ENCODE measurements at regions not wholly inside any gene's neighbourhood (a gene's known extent, or its start where the extent isn't known, plus 50 kb on each side); places are given as distances from the start of the nearest gene placed in this dataset.
"Not testable (repeated sequence)": the region's sequence is repeated elsewhere in the genome, so short reads cannot be mapped to it uniquely, and the experiment has no call there.

- H3K4me1 ChIP-seq (ENCODE audit: insufficient read depth, low read length); H3K4me3 ChIP-seq (ENCODE audit: low read length); H3K27me3 ChIP-seq (ENCODE audit: insufficient read depth, low read length); H3K9me3 ChIP-seq (ENCODE audit: low read depth, low read length): not testable (repeated sequence)
Measured at GRCh38 chr12:131288765-131289695, 335.3 kb downstream of the ADGRD1 start.

GRCh38 chr12:131289807-131290206 is 336.1 kb downstream of the ADGRD1 start:
- not testable (repeated sequence) for H3K9me3 ChIP-seq (ENCODE audit: low read depth, low read length); H3K4me3 ChIP-seq (ENCODE audit: low read length); H3K27me3 ChIP-seq (ENCODE audit: insufficient read depth, low read length); H3K4me1 ChIP-seq (ENCODE audit: insufficient read depth, low read length)

GRCh38 chr12:131290255-131290959 is 336.7 kb downstream of the ADGRD1 start:
- Histone ChIP-seq H3K9me3 (ENCODE audit: low read depth, low read length) (no peaks in the 10 kb centered on the region), H3K4me1 (ENCODE audit: insufficient read depth, low read length) (no peaks in the 10 kb centered on the region), H3K27me3 (ENCODE audit: insufficient read depth, low read length) (no peaks in the 10 kb centered on the region), H3K4me3 (ENCODE audit: low read length) (no peak overlapping the region)

GRCh38 chr12:131293071-131294015 is 339.6 kb downstream of the ADGRD1 start:
- not testable (repeated sequence) for H3K4me1 ChIP-seq (ENCODE audit: insufficient read depth, low read length); H3K4me3 ChIP-seq (ENCODE audit: low read length); H3K9me3 ChIP-seq (ENCODE audit: low read depth, low read length); H3K27me3 ChIP-seq (ENCODE audit: insufficient read depth, low read length)

- H3K4me1 ChIP-seq (ENCODE audit: insufficient read depth, low read length); H3K4me3 ChIP-seq (ENCODE audit: low read length); H3K9me3 ChIP-seq (ENCODE audit: low read depth, low read length); H3K27me3 ChIP-seq (ENCODE audit: insufficient read depth, low read length): not testable (repeated sequence)
Measured at GRCh38 chr12:131294716-131295115, 341.0 kb downstream of the ADGRD1 start.

- not testable (repeated sequence) for H3K27me3 ChIP-seq (ENCODE audit: insufficient read depth, low read length); H3K4me1 ChIP-seq (ENCODE audit: insufficient read depth, low read length); H3K4me3 ChIP-seq (ENCODE audit: low read length); H3K9me3 ChIP-seq (ENCODE audit: low read depth, low read length)
Measured at GRCh38 chr12:131295117-131295516, 341.4 kb downstream of the ADGRD1 start.

- H3K4me1 ChIP-seq (ENCODE audit: insufficient read depth, low read length); H3K4me3 ChIP-seq (ENCODE audit: low read length); H3K27me3 ChIP-seq (ENCODE audit: insufficient read depth, low read length): not testable (repeated sequence)
Measured at GRCh38 chr12:131295559-131295958, 341.9 kb downstream of the ADGRD1 start.

GRCh38 chr12:131296136-131296535 is 342.4 kb downstream of the ADGRD1 start:
- H3K4me3 ChIP-seq (ENCODE audit: low read length); H3K9me3 ChIP-seq (ENCODE audit: low read depth, low read length); H3K27me3 ChIP-seq (ENCODE audit: insufficient read depth, low read length); H3K4me1 ChIP-seq (ENCODE audit: insufficient read depth, low read length): not testable (repeated sequence)

More at GRCh38 chr12:131295559-131295958, 341.9 kb downstream of the ADGRD1 start:
- not testable (repeated sequence) for H3K9me3 ChIP-seq (ENCODE audit: low read depth, low read length)

GRCh38 chr12:131296651-131297050 is 342.9 kb downstream of the ADGRD1 start:
- H3K27me3 ChIP-seq (ENCODE audit: insufficient read depth, low read length); H3K4me1 ChIP-seq (ENCODE audit: insufficient read depth, low read length); H3K9me3 ChIP-seq (ENCODE audit: low read depth, low read length); H3K4me3 ChIP-seq (ENCODE audit: low read length): not testable (repeated sequence)

GRCh38 chr12:131298526-131299369 is 345.0 kb downstream of the ADGRD1 start:
- not testable (repeated sequence) for H3K9me3 ChIP-seq (ENCODE audit: low read depth, low read length); H3K4me3 ChIP-seq (ENCODE audit: low read length); H3K27me3 ChIP-seq (ENCODE audit: insufficient read depth, low read length); H3K4me1 ChIP-seq (ENCODE audit: insufficient read depth, low read length)

- H3K27me3 ChIP-seq (ENCODE audit: insufficient read depth, low read length); H3K9me3 ChIP-seq (ENCODE audit: low read depth, low read length): not testable (repeated sequence)
Measured at GRCh38 chr12:131299370-131299701, 345.6 kb downstream of the ADGRD1 start.

GRCh38 chr12:131303576-131303975 is 349.9 kb downstream of the ADGRD1 start:
- H3K4me1 ChIP-seq (ENCODE audit: insufficient read depth, low read length); H3K27me3 ChIP-seq (ENCODE audit: insufficient read depth, low read length); H3K4me3 ChIP-seq (ENCODE audit: low read length); H3K9me3 ChIP-seq (ENCODE audit: low read depth, low read length): not testable (repeated sequence)

More at GRCh38 chr12:131299370-131299701, 345.6 kb downstream of the ADGRD1 start:
- not testable (repeated sequence) for H3K4me1 ChIP-seq (ENCODE audit: insufficient read depth, low read length); H3K4me3 ChIP-seq (ENCODE audit: low read length)

GRCh38 chr12:131304642-131305041 is 350.9 kb downstream of the ADGRD1 start:
- H3K4me3 ChIP-seq (ENCODE audit: low read length); H3K27me3 ChIP-seq (ENCODE audit: insufficient read depth, low read length); H3K4me1 ChIP-seq (ENCODE audit: insufficient read depth, low read length); H3K9me3 ChIP-seq (ENCODE audit: low read depth, low read length): not testable (repeated sequence)

- H3K4me1 ChIP-seq (ENCODE audit: insufficient read depth, low read length), result no peaks in the 10 kb centered on the region
- H3K27me3 ChIP-seq (ENCODE audit: insufficient read depth, low read length), result no peaks in the 10 kb centered on the region
- no peak overlapping the region for H3K4me3 ChIP-seq (ENCODE audit: low read length)
- H3K9me3 ChIP-seq (ENCODE audit: low read depth, low read length), result no peaks in the 10 kb centered on the region
Measured at GRCh38 chr12:131309700-131310099, 356.0 kb downstream of the ADGRD1 start.

Data from mononuclear cell (primary cell).